Common myeloid progenitor, CD34-positive (primary cell): ENCODE measurements at regions not wholly inside any gene's neighbourhood (a gene's known extent, or its start where the extent isn't known, plus 50 kb on each side); places are given as distances from the start of the nearest gene placed in this dataset.

Experiments used
- CTCF ChIA-PET: fragments of 350-600 bp; sonication (Branson Sonifier 250); formaldehyde crosslinking; loops from one replicate; lab custom pipeline; 2021; ENCODE audit warnings: antibody characterized with exemption; lab: Charles Lee
- POLR2A ChIA-PET: fragments of 350-600 bp; sonication (Branson Sonifier 250); formaldehyde crosslinking; loops from one replicate; lab custom pipeline; 2021; ENCODE audit warnings: antibody characterized with exemption; lab: Charles Lee
- DNase-seq, 3 donors: peaks; one replicate each; pipeline versions ENCODE4 v3.0.0 to v3.0.0-alpha.2; 2013
- H3K27ac ChIP-seq, 2 experiments: 1 replicate in 1 of 2; 2 replicates in 1 of 2; pipeline ENCODE4 v1.7.0; 2013; ENCODE audit warnings: inconsistent platforms in 2 of 2, low read length in 2 of 2, mild to moderate bottlenecking in 2 of 2, low read depth in 1 of 2, moderate library complexity in 1 of 2; ENCODE audit not compliant: severe bottlenecking in 2 of 2, insufficient read depth in 1 of 2, poor library complexity in 1 of 2
- H3K27me3 ChIP-seq, 5 experiments: replicated peaks in 2 of 5; 1 replicate in 3 of 5; 2 replicates in 2 of 5; pipeline versions ENCODE4 v1.6.1 to v1.7.0; 2013; ENCODE audit warnings: low read length in 4 of 5, mild to moderate bottlenecking in 2 of 5, moderate library complexity in 2 of 5, inconsistent platforms in 1 of 5; ENCODE audit not compliant: insufficient read depth in 5 of 5, control insufficient read depth in 4 of 5
- H3K36me3 ChIP-seq, 4 experiments: 1 replicate in 2 of 4; 2 replicates in 2 of 4; pipeline versions ENCODE4 v1.6.1 to v1.7.0; 2013; ENCODE audit warnings: low read length in 3 of 4, control low read depth in 1 of 4, mild to moderate bottlenecking in 1 of 4; ENCODE audit not compliant: control insufficient read depth in 4 of 4, insufficient read depth in 4 of 4
- H3K4me1 ChIP-seq, 4 experiments: 1 replicate in 3 of 4; 2 replicates in 1 of 4; pipeline versions ENCODE4 v1.6.1 to v1.7.1; 2013; ENCODE audit warnings: low read length in 3 of 4, mild to moderate bottlenecking in 3 of 4, control low read depth in 1 of 4, inconsistent platforms in 1 of 4, moderate library complexity in 1 of 4; ENCODE audit not compliant: control insufficient read depth in 4 of 4, insufficient read depth in 4 of 4; ENCODE audit errors: control extremely low read depth in 1 of 4
- H3K4me3 ChIP-seq, 7 experiments: 1 replicate in 4 of 7; 2 replicates in 3 of 7; pipeline versions ENCODE4 v1.5.1 to v1.7.0; 2013; ENCODE audit warnings: mild to moderate bottlenecking in 7 of 7, low read length in 6 of 7, moderate library complexity in 6 of 7, inconsistent platforms in 2 of 7, low read depth in 2 of 7, control low read depth in 1 of 7; ENCODE audit not compliant: insufficient read depth in 4 of 7, control insufficient read depth in 1 of 7; ENCODE audit errors: extremely low read depth in 1 of 7
- H3K9me3 ChIP-seq, 5 experiments: 1 replicate in 4 of 5; 2 replicates in 1 of 5; pipeline versions ENCODE4 v1.6.1 to v1.7.1; 2013; ENCODE audit warnings: low read length in 4 of 5, mild to moderate bottlenecking in 2 of 5, inconsistent platforms in 1 of 5, low read depth in 1 of 5, moderate library complexity in 1 of 5; ENCODE audit not compliant: control insufficient read depth in 4 of 5, insufficient read depth in 2 of 5; ENCODE audit errors: control extremely low read depth in 1 of 5
- WGBS: methylation state at CpG from one replicate; pipeline ENCODE4 v1.1.5; 2013; ENCODE audit not compliant: insufficient coverage; 5-methylcytosine and 5-hydroxymethylcytosine counted together

DNA sequence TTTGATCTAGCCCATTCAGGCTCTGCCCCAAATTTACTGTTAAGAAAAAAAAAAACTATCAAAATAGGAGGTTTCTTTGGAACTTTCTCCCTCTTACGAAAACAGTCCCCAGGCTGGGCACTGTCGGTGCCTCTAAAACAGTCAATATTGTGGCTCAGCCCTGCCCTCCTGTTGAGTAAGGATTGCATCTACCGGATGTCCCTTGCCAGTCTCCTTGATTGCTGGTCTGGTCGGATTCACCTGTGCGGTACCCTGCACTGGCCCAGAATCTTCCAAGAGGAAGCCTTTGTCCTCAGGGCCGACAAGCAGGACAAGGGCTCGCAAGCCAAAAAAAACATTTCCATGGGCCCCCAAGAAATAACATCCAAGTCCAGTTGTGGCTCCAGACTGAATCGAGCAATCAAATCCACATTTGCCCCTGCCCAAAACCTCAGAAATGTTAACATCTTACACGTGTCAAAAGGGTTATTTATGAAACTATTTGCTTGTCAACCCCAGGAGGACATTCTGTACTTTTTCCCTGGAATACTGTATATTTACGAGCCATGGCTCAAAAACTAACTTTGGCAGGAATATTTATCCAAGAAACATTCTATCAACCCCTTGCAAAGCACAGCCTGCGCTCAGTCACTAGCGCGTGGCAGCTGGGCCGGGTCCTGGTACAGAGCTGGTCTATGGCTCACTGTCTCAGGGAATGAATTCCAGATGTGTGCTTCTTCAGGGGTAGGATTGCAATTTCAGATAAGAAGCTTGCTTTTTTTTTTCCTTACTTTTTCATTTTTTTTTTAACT lies 129.2 kb upstream of the ADRA1B start:
- DNase-seq, result no peak

DNA sequence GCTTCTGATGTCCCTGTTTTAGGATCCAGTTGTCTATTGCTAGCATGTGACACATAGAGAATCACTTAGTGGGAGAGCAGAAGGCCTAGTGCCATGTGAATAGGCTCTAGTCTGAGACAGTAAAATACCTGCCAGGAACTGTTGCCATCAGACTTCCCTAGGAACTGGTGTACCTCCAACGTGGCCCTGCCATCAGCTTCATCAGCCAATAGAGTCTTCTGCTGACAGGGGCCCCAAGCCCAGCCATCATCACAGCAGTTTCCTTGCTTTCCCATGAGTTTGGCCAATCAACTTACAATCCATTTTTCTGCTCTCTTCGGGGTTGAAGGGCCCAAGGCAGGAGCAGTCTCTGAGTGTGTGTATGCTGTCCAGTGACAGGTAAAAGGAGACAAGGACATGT lies 128.4 kb upstream of the ADRA1B start:
- Histone ChIP-seq H3K4me1 (no peaks in the 10 kb centered on the region), H3K27ac (no peak overlapping the region), H3K27me3 (no peaks in the 10 kb centered on the region), H3K36me3 (no peaks in the 10 kb centered on the region), H3K9me3 (no peaks in the 10 kb centered on the region), H3K4me3 (no peak overlapping the region)
- WGBS, result 92% methylated on average over 2 of the region's 2 CpGs
- POLR2A ChIA-PET, result no interaction called here
- DNase-seq, result no peak
- CTCF ChIA-PET, result interaction anchor here (1.0 kb wide), 1 partner anchor 18 kb away, joined by 3 read pairs; no protein-coding TSS in a partner anchor

More for the DNA sequence above, 129.2 kb upstream of the ADRA1B start:
- Histone ChIP-seq H3K4me3 (no peak overlapping the region), H3K27ac (no peak overlapping the region), H3K9me3 (no peaks in the 10 kb centered on the region), H3K27me3 (no peaks in the 10 kb centered on the region), H3K36me3 (no peaks in the 10 kb centered on the region), H3K4me1 (no peaks in the 10 kb centered on the region)
- CTCF ChIA-PET, result interaction anchor here (1.0 kb wide), 1 partner anchor 17 kb away, joined by 3 read pairs; no protein-coding TSS in a partner anchor
- 96% methylated on average over 14 of the region's 14 CpGs for WGBS
- POLR2A ChIA-PET, result no interaction called here

DNA sequence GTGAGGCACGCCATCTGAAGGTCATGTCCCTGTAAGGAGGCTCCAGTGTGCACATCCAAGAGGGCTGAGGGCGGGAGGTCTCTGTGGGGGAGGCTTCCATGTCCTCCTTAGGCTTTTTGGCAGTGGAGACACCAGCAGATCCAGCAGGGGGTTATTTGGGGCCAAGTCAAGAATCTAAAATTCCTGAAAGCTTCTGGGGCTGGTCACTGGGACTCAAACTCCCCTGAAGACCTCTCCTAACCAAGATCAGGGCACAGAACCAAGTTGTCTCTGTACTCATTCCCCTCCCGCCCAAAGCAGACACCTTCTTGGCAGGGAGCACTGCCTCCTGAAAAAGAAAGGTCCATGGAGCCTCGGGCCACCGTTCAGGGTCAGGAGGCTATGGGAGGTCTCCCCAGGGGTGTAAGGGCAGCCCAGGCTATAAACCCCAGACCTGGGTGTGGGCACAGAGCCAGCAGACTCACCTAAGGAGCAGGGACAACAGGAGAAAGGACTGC lies 127.4 kb upstream of the ADRA1B start:
- no peak overlapping the region for H3K27ac ChIP-seq
- WGBS, result 94% methylated on average over 4 of the region's 5 CpGs
- CTCF ChIA-PET, result no interaction called here
- H3K36me3 ChIP-seq, result no peaks in the 10 kb centered on the region
- H3K27me3 ChIP-seq, result no peaks in the 10 kb centered on the region
- no peaks in the 10 kb centered on the region for H3K4me1 ChIP-seq
- H3K9me3 ChIP-seq, result no peaks in the 10 kb centered on the region
- H3K4me3 ChIP-seq, result no peak overlapping the region
- DNase-seq, result no peak
- POLR2A ChIA-PET, result no interaction called here

DNA sequence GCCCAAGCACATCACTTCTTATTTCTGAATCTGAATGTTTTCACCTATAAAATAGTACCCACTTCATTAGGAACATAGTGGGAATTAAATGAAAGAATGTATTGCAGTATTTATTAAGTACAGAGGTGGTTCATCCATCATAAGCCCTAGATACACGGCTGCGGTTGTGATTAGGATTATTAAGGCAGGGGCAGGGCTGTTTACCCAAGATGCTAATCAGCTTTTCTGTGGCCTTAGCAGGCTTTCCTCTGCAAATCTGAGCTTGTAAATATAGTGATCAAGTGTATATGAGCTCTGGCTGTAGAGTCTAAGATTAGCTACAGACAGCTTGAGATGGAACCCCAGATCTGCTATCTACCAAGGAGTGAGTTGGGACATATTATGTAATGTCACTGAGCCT lies 124.1 kb upstream of the ADRA1B start:
- CTCF ChIA-PET, result interaction anchor here (1.0 kb wide), 1 partner anchor 9 kb away, joined by 4 read pairs; no protein-coding TSS in a partner anchor
- WGBS, result 100% methylated on average over 2 of the region's 2 CpGs

DNA sequence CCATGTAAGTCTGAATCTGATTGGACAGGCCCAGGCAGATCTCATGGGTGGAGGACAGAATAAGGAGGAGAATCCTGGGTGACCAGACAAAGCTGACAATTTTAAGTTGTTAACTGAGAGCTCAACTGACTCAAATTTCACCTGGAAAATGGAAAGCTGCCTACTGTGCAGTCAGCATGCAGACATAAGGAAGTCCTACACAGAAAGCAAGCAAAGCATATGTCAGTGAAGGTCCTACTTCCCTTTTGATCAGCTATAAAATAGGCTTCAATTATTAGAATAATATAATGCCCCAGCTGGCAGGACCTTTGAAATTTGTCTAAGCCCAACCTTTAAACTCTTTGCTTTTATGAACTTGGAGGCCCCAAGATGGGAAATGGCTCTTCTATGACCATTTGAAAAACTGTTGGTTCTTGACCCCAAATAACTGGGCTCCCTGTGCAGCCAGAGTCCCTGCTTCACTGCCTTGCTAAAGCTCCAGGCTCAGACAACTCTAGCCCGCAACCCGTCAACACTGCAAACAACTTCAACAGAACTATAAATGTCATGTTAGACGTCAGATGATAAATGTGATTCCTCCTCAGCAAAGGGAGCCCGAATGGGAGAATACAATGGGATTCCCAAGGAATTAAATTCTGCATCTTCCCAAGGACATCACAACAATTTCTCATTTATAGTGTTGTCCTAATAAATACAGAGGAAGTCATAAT lies 118.9 kb upstream of the ADRA1B start:
- H3K4me1 ChIP-seq, result peaks cover 0 to 2% (median under 1%) of the 10 kb centered on the region in 4 experiments
- no peak for DNase-seq
- ChIA-PET POLR2A (no interaction called here), CTCF (interaction anchor here (0.9 kb wide), 1 partner anchor 15 kb away, joined by 5 read pairs; no protein-coding TSS in a partner anchor)
- H3K9me3 ChIP-seq, result no peaks in the 10 kb centered on the region
- no peaks in the 10 kb centered on the region for H3K36me3 ChIP-seq
- H3K27ac ChIP-seq, result no peak overlapping the region
- 100% methylated on average over 2 of the region's 4 CpGs for WGBS
- no peak overlapping the region for H3K4me3 ChIP-seq
- H3K27me3 ChIP-seq, result peaks cover 0 to 3% (median 0%) of the 10 kb centered on the region in 5 experiments

More for the DNA sequence above, 124.1 kb upstream of the ADRA1B start:
- Histone ChIP-seq H3K27me3 (no peaks in the 10 kb centered on the region), H3K9me3 (no peaks in the 10 kb centered on the region), H3K4me1 (no peaks in the 10 kb centered on the region), H3K4me3 (no peak overlapping the region), H3K27ac (no peak overlapping the region), H3K36me3 (no peaks in the 10 kb centered on the region)
- POLR2A ChIA-PET, result no interaction called here
- no peak for DNase-seq

DNA sequence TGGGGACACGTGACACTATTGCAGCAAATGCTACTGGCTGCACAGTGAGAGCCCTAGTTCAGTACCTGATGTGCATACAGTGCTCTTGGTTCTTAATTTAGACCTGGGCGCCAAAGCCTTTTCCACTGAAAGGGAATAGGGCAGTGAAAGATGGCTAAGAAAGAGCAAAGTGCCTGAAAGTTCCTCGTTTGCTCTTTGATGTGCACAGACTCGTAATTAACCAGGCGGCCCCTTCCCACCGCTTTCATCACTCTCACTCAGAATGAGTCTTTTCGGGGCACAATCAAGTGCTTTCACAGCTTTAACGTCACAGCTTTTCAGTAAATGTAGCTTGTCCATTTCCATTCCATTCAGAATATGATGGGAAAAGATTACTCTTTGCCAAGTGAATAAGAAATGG lies 116.6 kb upstream of the ADRA1B start:
- peaks cover 3 to 22% (median 9%) of the 10 kb centered on the region in 4 experiments for H3K4me1 ChIP-seq
- no peak overlapping the region for H3K4me3 ChIP-seq
- H3K27me3 ChIP-seq, result peaks cover 0 to 3% (median 0%) of the 10 kb centered on the region in 5 experiments
- ChIA-PET CTCF (no interaction called here), POLR2A (no interaction called here)
- no peak for DNase-seq
- no peaks in the 10 kb centered on the region for H3K9me3 ChIP-seq
- 99% methylated on average over 6 of the region's 8 CpGs for WGBS
- no peaks in the 10 kb centered on the region for H3K36me3 ChIP-seq
- H3K27ac ChIP-seq, result no peak overlapping the region
